ENCODE measurements at regions not wholly inside any gene's neighbourhood (a gene's known extent, or its start where the extent isn't known, plus 50 kb on each side); places are given as distances from the start of the nearest gene placed in this dataset.

DNA sequence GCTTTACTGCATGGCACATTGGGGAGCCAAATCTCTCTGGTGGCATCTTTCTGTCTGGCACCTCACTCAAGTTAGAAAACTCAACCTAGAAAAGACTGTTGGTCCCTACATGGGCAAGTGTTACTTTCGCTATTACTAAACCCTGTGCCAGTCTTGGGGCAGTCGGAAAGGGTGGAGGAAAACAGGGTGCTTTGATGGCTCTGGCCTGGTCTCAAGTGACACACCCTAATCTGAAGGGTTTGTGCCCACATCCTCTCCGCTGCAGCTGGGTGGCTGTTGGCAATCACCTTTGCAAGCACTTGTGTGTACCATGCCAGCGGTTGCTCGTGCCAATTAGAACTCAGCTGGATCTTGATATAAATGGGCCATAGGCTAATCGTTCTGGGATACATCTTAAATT lies 159.8 kb upstream of the ITGB1 start:
- TF ChIP-seq CTCF (IDR thresholded peaks at IDR 0.05) (no peak), POLR2AphosphoS5 (IDR thresholded peaks at IDR 0.05; ENCODE audit: low read depth, low read length) (no peak), TCF7L2 (IDR thresholded peaks at IDR 0.05; ENCODE audit: low read depth, low read length) (no peak), SIN3A (IDR thresholded peaks at IDR 0.05; ENCODE audit: borderline replicate concordance, insufficient read depth, low read depth, low read length) (no peak)
- TF ChIP-seq, protein P1, sequence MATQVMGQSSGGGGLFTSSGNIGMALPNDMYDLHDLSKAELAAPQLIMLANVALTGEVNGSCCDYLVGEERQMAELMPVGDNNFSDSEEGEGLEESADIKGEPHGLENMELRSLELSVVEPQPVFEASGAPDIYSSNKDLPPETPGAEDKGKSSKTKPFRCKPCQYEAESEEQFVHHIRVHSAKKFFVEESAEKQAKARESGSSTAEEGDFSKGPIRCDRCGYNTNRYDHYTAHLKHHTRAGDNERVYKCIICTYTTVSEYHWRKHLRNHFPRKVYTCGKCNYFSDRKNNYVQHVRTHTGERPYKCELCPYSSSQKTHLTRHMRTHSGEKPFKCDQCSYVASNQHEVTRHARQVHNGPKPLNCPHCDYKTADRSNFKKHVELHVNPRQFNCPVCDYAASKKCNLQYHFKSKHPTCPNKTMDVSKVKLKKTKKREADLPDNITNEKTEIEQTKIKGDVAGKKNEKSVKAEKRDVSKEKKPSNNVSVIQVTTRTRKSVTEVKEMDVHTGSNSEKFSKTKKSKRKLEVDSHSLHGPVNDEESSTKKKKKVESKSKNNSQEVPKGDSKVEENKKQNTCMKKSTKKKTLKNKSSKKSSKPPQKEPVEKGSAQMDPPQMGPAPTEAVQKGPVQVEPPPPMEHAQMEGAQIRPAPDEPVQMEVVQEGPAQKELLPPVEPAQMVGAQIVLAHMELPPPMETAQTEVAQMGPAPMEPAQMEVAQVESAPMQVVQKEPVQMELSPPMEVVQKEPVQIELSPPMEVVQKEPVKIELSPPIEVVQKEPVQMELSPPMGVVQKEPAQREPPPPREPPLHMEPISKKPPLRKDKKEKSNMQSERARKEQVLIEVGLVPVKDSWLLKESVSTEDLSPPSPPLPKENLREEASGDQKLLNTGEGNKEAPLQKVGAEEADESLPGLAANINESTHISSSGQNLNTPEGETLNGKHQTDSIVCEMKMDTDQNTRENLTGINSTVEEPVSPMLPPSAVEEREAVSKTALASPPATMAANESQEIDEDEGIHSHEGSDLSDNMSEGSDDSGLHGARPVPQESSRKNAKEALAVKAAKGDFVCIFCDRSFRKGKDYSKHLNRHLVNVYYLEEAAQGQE (IDR thresholded peaks at IDR 0.05; ENCODE audit: insufficient read depth in 1 of 2, low read depth in 2 of 2, low read length in 1 of 2) = no peak
